AG04450 (cell line): ENCODE measurements at regions not wholly inside any gene's neighbourhood (a gene's known extent, or its start where the extent isn't known, plus 50 kb on each side); places are given as distances from the start of the nearest gene placed in this dataset.

Experiments
- CTCF ChIA-PET: fragments of 300-600, 350-600 bp; formaldehyde crosslinking; extraction: SDS; loops from one replicate; lab custom pipeline; 2022; ENCODE audit warnings: antibody characterized with exemption, inconsistent platforms; lab: Charles Lee
- POLR2A ChIA-PET: fragments of 350-600 bp; formaldehyde crosslinking; extraction: SDS; loops from one replicate; lab custom pipeline; 2021; ENCODE audit warnings: antibody characterized with exemption, inconsistent platforms; lab: Yijun Ruan, JAX
- DNase-seq: peaks from one replicate; pipeline ENCODE4 v3.0.0-alpha.2; 2011; ENCODE audit warnings: low read depth, low spot score
- H3K27ac ChIP-seq: one replicate; pipeline ENCODE4 v1.5.1; 2012; ENCODE audit warnings: low read depth, low read length, control low read depth
- H3K27me3 ChIP-seq: one replicate; pipeline ENCODE4 v1.6.0; 2012; ENCODE audit warnings: low read length; ENCODE audit not compliant: control insufficient read depth, insufficient read depth
- H3K4me3 ChIP-seq: 2 replicates; pipeline ENCODE4 v1.5.1; 2011; ENCODE audit warnings: mild to moderate bottlenecking, low read depth, low read length, control low read depth
- H3K9me3 ChIP-seq: 2 replicates; pipeline ENCODE4 v1.5.1; 2012; ENCODE audit warnings: low read length; ENCODE audit not compliant: control insufficient read depth, insufficient read depth
- TF ChIP-seq, protein P1 (sequence below): IDR thresholded peaks from 2 replicates; pipeline ENCODE4 v1.5.1; 2011; ENCODE audit warnings: low read depth, low read length, control low read depth, inconsistent platforms

- Histone ChIP-seq H3K27me3 (no peaks in the 10 kb centered on the region), H3K9me3 (no peaks in the 10 kb centered on the region), H3K27ac (no peak overlapping the region), H3K4me3 (no peak overlapping the region)
- ChIA-PET POLR2A (no interaction called here), CTCF (no interaction called here)
- TF ChIP-seq, protein P1, sequence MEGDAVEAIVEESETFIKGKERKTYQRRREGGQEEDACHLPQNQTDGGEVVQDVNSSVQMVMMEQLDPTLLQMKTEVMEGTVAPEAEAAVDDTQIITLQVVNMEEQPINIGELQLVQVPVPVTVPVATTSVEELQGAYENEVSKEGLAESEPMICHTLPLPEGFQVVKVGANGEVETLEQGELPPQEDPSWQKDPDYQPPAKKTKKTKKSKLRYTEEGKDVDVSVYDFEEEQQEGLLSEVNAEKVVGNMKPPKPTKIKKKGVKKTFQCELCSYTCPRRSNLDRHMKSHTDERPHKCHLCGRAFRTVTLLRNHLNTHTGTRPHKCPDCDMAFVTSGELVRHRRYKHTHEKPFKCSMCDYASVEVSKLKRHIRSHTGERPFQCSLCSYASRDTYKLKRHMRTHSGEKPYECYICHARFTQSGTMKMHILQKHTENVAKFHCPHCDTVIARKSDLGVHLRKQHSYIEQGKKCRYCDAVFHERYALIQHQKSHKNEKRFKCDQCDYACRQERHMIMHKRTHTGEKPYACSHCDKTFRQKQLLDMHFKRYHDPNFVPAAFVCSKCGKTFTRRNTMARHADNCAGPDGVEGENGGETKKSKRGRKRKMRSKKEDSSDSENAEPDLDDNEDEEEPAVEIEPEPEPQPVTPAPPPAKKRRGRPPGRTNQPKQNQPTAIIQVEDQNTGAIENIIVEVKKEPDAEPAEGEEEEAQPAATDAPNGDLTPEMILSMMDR = no peak
- DNase-seq = no peak
These were observed 366.9 kb downstream of the EPHA4 start for GRCh38 chr2:221205103-221205673.

- Histone ChIP-seq H3K4me3 (no peak overlapping the region), H3K9me3 (no peaks in the 10 kb centered on the region), H3K27me3 (no peaks in the 10 kb centered on the region), H3K27ac (no peak overlapping the region)
- DNase-seq = no peak
- ChIA-PET POLR2A (no interaction called here), CTCF (no interaction called here)
- TF ChIP-seq, protein P1 = no peak
These were observed 361.4 kb downstream of the EPHA4 start for GRCh38 chr2:221210686-221211085.

- Histone ChIP-seq H3K27me3 (no peaks in the 10 kb centered on the region), H3K27ac (no peak overlapping the region), H3K9me3 (no peaks in the 10 kb centered on the region), H3K4me3 (no peak overlapping the region)
- CTCF ChIA-PET = no interaction called here
- TF ChIP-seq, protein P1 = no peak
- DNase-seq = no peak
- POLR2A ChIA-PET = no interaction called here
These were observed 360.5 kb downstream of the EPHA4 start for GRCh38 chr2:221211653-221212052.

GRCh38 chr2:221212105-221212504, 360.0 kb downstream of the EPHA4 start:
- Histone ChIP-seq H3K9me3 (no peaks in the 10 kb centered on the region), H3K4me3 (no peak overlapping the region), H3K27me3 (no peaks in the 10 kb centered on the region), H3K27ac (no peak overlapping the region)
- ChIA-PET CTCF (no interaction called here), POLR2A (no interaction called here)
- TF ChIP-seq, protein P1 = no peak
- no peak for DNase-seq

GRCh38 chr2:221215487-221215886, 356.6 kb downstream of the EPHA4 start:
- DNase-seq = no peak
- H3K27me3 ChIP-seq = no peaks in the 10 kb centered on the region
- H3K27ac ChIP-seq = no peak overlapping the region
- ChIA-PET POLR2A (no interaction called here), CTCF (no interaction called here)
- TF ChIP-seq, protein P1 = no peak
- H3K9me3 ChIP-seq = no peaks in the 10 kb centered on the region
- H3K4me3 ChIP-seq = no peak overlapping the region
